Mucosa of rectum (tissue), 2 donors: ENCODE measurements at regions not wholly inside any gene's neighbourhood (a gene's known extent, or its start where the extent isn't known, plus 50 kb on each side); places are given as distances from the start of the nearest gene placed in this dataset.

Experiments used
- H3K27ac ChIP-seq, 2 donors: one replicate each; pipeline ENCODE4 v1.7.0; 2013; ENCODE audit warnings: inconsistent platforms in 2 of 2, low read depth in 2 of 2, low read length in 2 of 2
- H3K27me3 ChIP-seq, 2 donors: one replicate each; pipeline ENCODE4 v1.7.0; 2013; ENCODE audit warnings: low read length in 2 of 2; ENCODE audit not compliant: control insufficient read depth in 2 of 2, insufficient read depth in 2 of 2
- H3K36me3 ChIP-seq, 2 donors: one replicate each; pipeline ENCODE4 v1.7.0; 2013; ENCODE audit warnings: low read length in 2 of 2; ENCODE audit not compliant: control insufficient read depth in 2 of 2, insufficient read depth in 2 of 2
- H3K4me1 ChIP-seq, 2 donors: one replicate each; pipeline ENCODE4 v1.7.0; 2013; ENCODE audit warnings: low read length in 2 of 2, mild to moderate bottlenecking in 1 of 2; ENCODE audit not compliant: control insufficient read depth in 2 of 2, insufficient read depth in 2 of 2
- H3K4me3 ChIP-seq, 2 donors: one replicate each; pipeline ENCODE4 v1.7.0; 2013; ENCODE audit warnings: low read length in 2 of 2
- H3K9ac ChIP-seq, 2 donors: one replicate each; pipeline ENCODE4 v1.7.0; 2013; ENCODE audit warnings: low read length in 2 of 2, low read depth in 1 of 2, mild to moderate bottlenecking in 1 of 2
- H3K9me3 ChIP-seq, 2 donors: one replicate each; pipeline ENCODE4 v1.7.0; 2013; ENCODE audit warnings: low read length in 2 of 2; ENCODE audit not compliant: control insufficient read depth in 2 of 2
- donor health status: healthy.
- donor health status: Normal muscosa, but diverticular disease.

DNA sequence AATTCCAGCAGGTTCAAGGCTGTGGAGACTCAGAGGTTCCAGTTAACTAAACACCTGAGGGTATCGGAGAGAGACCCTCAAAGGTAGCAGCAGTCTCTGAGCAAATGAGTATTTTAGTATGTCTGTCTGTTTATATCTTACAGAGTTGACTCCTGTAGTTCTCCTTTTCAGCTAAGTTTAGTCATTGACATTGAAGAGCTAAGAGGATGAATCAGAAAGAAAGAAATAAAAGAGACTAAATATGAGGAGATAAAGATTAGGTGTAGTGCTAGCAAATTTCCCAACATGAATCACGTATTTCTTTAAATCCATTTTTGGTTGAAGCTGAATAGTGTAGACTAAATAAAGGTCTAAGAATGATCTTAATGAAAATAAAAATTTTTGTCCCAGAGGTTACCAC is 474.0 kb upstream of the RGMB start:
- Histone ChIP-seq H3K27ac (no peak overlapping the region), H3K4me1 (no peaks in the 10 kb centered on the region), H3K36me3 (no peaks in the 10 kb centered on the region), H3K4me3 (no peak overlapping the region), H3K27me3 (no peaks in the 10 kb centered on the region), H3K9me3 (no peaks in the 10 kb centered on the region), H3K9ac (no peak overlapping the region)

- Histone ChIP-seq H3K27me3 (no peaks in the 10 kb centered on the region), H3K4me1 (no peaks in the 10 kb centered on the region), H3K36me3 (no peaks in the 10 kb centered on the region), H3K9me3 (no peaks in the 10 kb centered on the region), H3K4me3 (no peak overlapping the region), H3K9ac (no peak overlapping the region), H3K27ac (no peak overlapping the region)
Observed at GRCh38 chr5:98301547-98301946, 471.9 kb upstream of the RGMB start.

- Histone ChIP-seq H3K9ac (no peak overlapping the region), H3K27me3 (no peaks in the 10 kb centered on the region), H3K4me1 (no peaks in the 10 kb centered on the region), H3K36me3 (no peaks in the 10 kb centered on the region), H3K9me3 (no peaks in the 10 kb centered on the region), H3K4me3 (no peak overlapping the region), H3K27ac (no peak overlapping the region)
Observed at GRCh38 chr5:98307811-98308210, 465.7 kb upstream of the RGMB start.

GRCh38 chr5:98308231-98308630 is 465.2 kb upstream of the RGMB start:
- H3K9me3 ChIP-seq, result no peaks in the 10 kb centered on the region
- H3K9ac ChIP-seq, result no peak overlapping the region
- no peaks in the 10 kb centered on the region for H3K27me3 ChIP-seq
- H3K4me3 ChIP-seq, result no peak overlapping the region
- H3K4me1 ChIP-seq, result no peaks in the 10 kb centered on the region
- H3K27ac ChIP-seq, result no peak overlapping the region
- no peaks in the 10 kb centered on the region for H3K36me3 ChIP-seq

- H3K36me3 ChIP-seq, result no peaks in the 10 kb centered on the region
- no peak overlapping the region for H3K9ac ChIP-seq
- no peak overlapping the region for H3K27ac ChIP-seq
- H3K27me3 ChIP-seq, result no peaks in the 10 kb centered on the region
- no peaks in the 10 kb centered on the region for H3K4me1 ChIP-seq
- H3K4me3 ChIP-seq, result no peak overlapping the region
- H3K9me3 ChIP-seq, result no peaks in the 10 kb centered on the region
Observed at GRCh38 chr5:98308960-98309359, 464.5 kb upstream of the RGMB start.

GRCh38 chr5:98309785-98310598 is 463.5 kb upstream of the RGMB start:
- Histone ChIP-seq H3K9ac (no peak overlapping the region), H3K36me3 (no peaks in the 10 kb centered on the region), H3K4me3 (no peak overlapping the region), H3K27me3 (no peaks in the 10 kb centered on the region), H3K4me1 (no peaks in the 10 kb centered on the region), H3K27ac (no peak overlapping the region), H3K9me3 (no peaks in the 10 kb centered on the region)

GRCh38 chr5:98314292-98314691 is 459.2 kb upstream of the RGMB start:
- Histone ChIP-seq H3K9me3 (no peaks in the 10 kb centered on the region), H3K4me3 (no peak overlapping the region), H3K36me3 (no peaks in the 10 kb centered on the region), H3K4me1 (no peaks in the 10 kb centered on the region), H3K9ac (no peak overlapping the region), H3K27me3 (no peaks in the 10 kb centered on the region), H3K27ac (no peak overlapping the region)

- Histone ChIP-seq H3K4me1 (no peaks in the 10 kb centered on the region), H3K36me3 (no peaks in the 10 kb centered on the region), H3K9ac (no peak overlapping the region), H3K27ac (no peak overlapping the region), H3K4me3 (no peak overlapping the region), H3K27me3 (no peaks in the 10 kb centered on the region), H3K9me3 (no peaks in the 10 kb centered on the region)
Observed at GRCh38 chr5:98318386-98318785, 455.1 kb upstream of the RGMB start.

GRCh38 chr5:98319299-98320011 is 454.0 kb upstream of the RGMB start:
- no peak overlapping the region for H3K9ac ChIP-seq
- no peaks in the 10 kb centered on the region for H3K36me3 ChIP-seq
- H3K9me3 ChIP-seq, result no peaks in the 10 kb centered on the region
- no peaks in the 10 kb centered on the region for H3K27me3 ChIP-seq
- H3K27ac ChIP-seq, result no peak overlapping the region
- H3K4me1 ChIP-seq, result no peaks in the 10 kb centered on the region
- H3K4me3 ChIP-seq, result no peak overlapping the region

DNA sequence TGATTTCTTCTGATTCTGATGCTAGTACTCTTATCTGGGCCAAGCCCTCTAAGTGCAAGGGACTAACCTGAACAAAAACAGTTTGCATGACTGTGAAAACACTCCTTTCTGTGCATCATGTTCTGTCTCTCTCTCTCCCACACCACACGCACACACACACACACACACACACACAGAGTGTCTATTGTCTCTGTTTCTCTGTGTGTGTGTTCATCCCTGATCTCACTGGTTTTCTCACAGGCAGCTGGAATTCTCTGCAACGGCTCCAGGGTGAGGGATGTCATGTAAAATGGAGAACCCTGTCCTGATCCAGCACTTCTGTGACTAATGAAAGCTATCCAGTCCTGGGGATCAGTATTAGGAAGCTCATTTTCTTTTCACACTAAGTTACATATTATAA is 453.1 kb upstream of the RGMB start:
- Histone ChIP-seq H3K4me3 (no peak overlapping the region), H3K4me1 (no peaks in the 10 kb centered on the region), H3K27ac (no peak overlapping the region), H3K36me3 (no peaks in the 10 kb centered on the region), H3K27me3 (no peaks in the 10 kb centered on the region), H3K9ac (no peak overlapping the region), H3K9me3 (no peaks in the 10 kb centered on the region)
